22Rv1 (cell line): ENCODE measurements at regions not wholly inside any gene's neighbourhood (a gene's known extent, or its start where the extent isn't known, plus 50 kb on each side); places are given as distances from the start of the nearest gene placed in this dataset.

Experiments used
- ZFX ChIP-seq: fragments of 450-650 bp; IDR thresholded peaks from 2 replicates; pipeline ENCODE4 v1.6.1; 2017; ENCODE audit warnings: antibody characterized with exemption, borderline replicate concordance
- TF ChIP-seq, protein P1 (sequence below): fragments of 450-650 bp; IDR thresholded peaks from 2 replicates; pipeline ENCODE4 v1.5.1; 2017; ENCODE audit warnings: mild to moderate bottlenecking

DNA sequence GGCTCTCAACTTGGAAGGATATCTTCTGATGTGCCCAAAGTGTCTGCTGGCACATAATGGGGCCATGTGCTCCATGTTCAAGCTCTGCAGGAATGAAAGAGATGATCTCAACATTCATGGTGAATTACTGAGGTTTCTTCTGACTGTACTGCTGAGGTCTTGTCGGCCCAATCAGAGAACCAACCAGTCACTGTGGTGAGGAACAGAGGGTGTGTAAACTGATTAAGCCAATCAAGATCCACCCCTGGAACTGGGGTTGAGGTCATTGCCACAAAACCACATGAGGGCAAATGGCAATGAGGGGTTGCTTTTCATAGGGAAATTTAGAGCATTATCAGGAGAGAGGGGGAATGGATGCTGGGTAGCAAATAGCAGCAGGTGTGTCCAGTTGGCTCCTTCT is 152.3 kb upstream of the RAG2 start:
- TF ChIP-seq, protein P1, sequence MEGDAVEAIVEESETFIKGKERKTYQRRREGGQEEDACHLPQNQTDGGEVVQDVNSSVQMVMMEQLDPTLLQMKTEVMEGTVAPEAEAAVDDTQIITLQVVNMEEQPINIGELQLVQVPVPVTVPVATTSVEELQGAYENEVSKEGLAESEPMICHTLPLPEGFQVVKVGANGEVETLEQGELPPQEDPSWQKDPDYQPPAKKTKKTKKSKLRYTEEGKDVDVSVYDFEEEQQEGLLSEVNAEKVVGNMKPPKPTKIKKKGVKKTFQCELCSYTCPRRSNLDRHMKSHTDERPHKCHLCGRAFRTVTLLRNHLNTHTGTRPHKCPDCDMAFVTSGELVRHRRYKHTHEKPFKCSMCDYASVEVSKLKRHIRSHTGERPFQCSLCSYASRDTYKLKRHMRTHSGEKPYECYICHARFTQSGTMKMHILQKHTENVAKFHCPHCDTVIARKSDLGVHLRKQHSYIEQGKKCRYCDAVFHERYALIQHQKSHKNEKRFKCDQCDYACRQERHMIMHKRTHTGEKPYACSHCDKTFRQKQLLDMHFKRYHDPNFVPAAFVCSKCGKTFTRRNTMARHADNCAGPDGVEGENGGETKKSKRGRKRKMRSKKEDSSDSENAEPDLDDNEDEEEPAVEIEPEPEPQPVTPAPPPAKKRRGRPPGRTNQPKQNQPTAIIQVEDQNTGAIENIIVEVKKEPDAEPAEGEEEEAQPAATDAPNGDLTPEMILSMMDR, result no peak
- TF ChIP-seq ZFX, result no peak
